DOHH2 (cell line): ENCODE measurements at regions not wholly inside any gene's neighbourhood (a gene's known extent, or its start where the extent isn't known, plus 50 kb on each side); places are given as distances from the start of the nearest gene placed in this dataset.
"Not testable (repeated sequence)": the region's sequence is repeated elsewhere in the genome, so short reads cannot be mapped to it uniquely, and the experiment has no call there.

Source experiments
- H3F3A ChIP-seq: fragments of 200-600 bp; sonication (generic), shearing (Covaris generic); 2 replicates; pipeline ENCODE4 v1.6.0; 2016; ENCODE audit warnings: antibody characterized with exemption, mild to moderate bottlenecking; ENCODE audit not compliant: control insufficient read depth, insufficient read depth
- H3K27ac ChIP-seq: fragments of 200-600 bp; sonication (generic); 2 replicates; pipeline ENCODE4 v1.5.1; 2014; ENCODE audit warnings: low read depth, mild to moderate bottlenecking, low read length, moderate library complexity
- H3K27me3 ChIP-seq: fragments of 200-600 bp; sonication (generic); 2 replicates; pipeline ENCODE4 v1.6.1; 2014; ENCODE audit warnings: mild to moderate bottlenecking, low read length, mixed read lengths; ENCODE audit not compliant: control insufficient read depth
- H3K36me3 ChIP-seq: fragments of 200-600 bp; sonication (generic); 2 replicates; pipeline ENCODE4 v1.6.1; 2014; ENCODE audit warnings: mild to moderate bottlenecking, low read length, moderate library complexity, mixed read lengths; ENCODE audit not compliant: control insufficient read depth
- H3K4me1 ChIP-seq: fragments of 200-600 bp; sonication (generic); 2 replicates; pipeline ENCODE4 v1.6.1; 2014; ENCODE audit warnings: mild to moderate bottlenecking, low read length, mixed read lengths; ENCODE audit not compliant: control insufficient read depth
- H3K4me2 ChIP-seq: fragments of 200-600 bp; sonication (generic); 2 replicates; pipeline ENCODE4 v1.6.0; 2014; ENCODE audit warnings: mild to moderate bottlenecking, low read length, moderate library complexity
- H3K4me3 ChIP-seq: fragments of 200-600 bp; sonication (generic); 2 replicates; pipeline ENCODE4 v1.5.1; 2014; ENCODE audit warnings: mild to moderate bottlenecking, low read length, mixed read lengths
- H3K79me2 ChIP-seq: fragments of 200-600 bp; sonication (generic); 2 replicates; pipeline ENCODE4 v1.6.1; 2014; ENCODE audit warnings: mild to moderate bottlenecking, low read length, mixed read lengths; ENCODE audit not compliant: control insufficient read depth
- H3K9me2 ChIP-seq: fragments of 200-600 bp; sonication (generic); replicated peaks from 2 replicates; pipeline ENCODE4 v1.6.1; 2014; ENCODE audit warnings: mild to moderate bottlenecking, low read length, mixed read lengths; ENCODE audit not compliant: control insufficient read depth
- H3K9me3 ChIP-seq: fragments of 200-600 bp; sonication (generic); 2 replicates; pipeline ENCODE4 v1.6.1; 2014; ENCODE audit warnings: antibody characterized with exemption, low read length, mixed read lengths; ENCODE audit not compliant: control insufficient read depth, insufficient read depth
- H4K20me1 ChIP-seq: fragments of 200-600 bp; sonication (generic); 2 replicates; pipeline ENCODE4 v1.6.0; 2014; ENCODE audit warnings: low read depth, mild to moderate bottlenecking, antibody characterized with exemption, low read length, moderate library complexity; ENCODE audit not compliant: control insufficient read depth, insufficient read depth
- CTCF ChIP-seq: fragments of 200-600 bp; sonication (generic); IDR thresholded peaks from one replicate; pipeline ENCODE4 v1.5.1; 2014; ENCODE audit warnings: antibody characterized with exemption, mild to moderate bottlenecking, low read depth, low read length; ENCODE audit not compliant: poor library complexity, severe bottlenecking
- EZH2phosphoT487 ChIP-seq: fragments of 200-600 bp; sonication (generic); IDR thresholded peaks from 2 replicates; pipeline ENCODE4 v1.6.1; 2017; ENCODE audit warnings: borderline replicate concordance, mild to moderate bottlenecking, antibody characterized with exemption, low read length, moderate library complexity, mixed read lengths

DNA sequence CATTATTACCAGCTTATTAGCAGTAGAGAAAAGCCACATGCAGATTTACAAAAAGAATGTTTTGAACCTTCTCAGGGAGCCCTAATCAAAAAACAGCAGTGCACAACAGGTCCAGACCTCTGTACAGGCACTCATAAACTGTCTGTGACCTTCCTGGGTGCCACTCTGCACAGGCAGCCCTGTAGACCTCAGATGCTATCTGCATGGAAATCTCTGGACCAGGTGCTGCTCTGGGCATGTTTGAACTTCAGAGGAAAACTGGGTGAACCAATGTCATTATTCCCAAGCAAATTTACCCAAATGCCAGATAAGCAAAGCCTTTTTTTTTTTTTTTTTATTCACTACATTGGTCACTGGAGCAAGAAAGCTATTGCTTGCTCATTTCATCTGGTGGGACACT is 104.2 kb downstream of the NPY start:
- Histone ChIP-seq H3K27me3 (peaks cover 18% of the 10 kb centered on the region; the same call in 1 of the 2 replicates), H3K4me3 (no peak overlapping the region), H3K79me2 (no peaks in the 10 kb centered on the region), H3K9me3 (no peaks in the 10 kb centered on the region), H3K36me3 (no peaks in the 10 kb centered on the region), H3K27ac (no peak overlapping the region), H4K20me1 (no peaks in the 10 kb centered on the region), H3K4me2 (no peak overlapping the region), H3F3A (no peaks in the 10 kb centered on the region), H3K9me2 (no peaks in the 10 kb centered on the region), H3K4me1 (no peaks in the 10 kb centered on the region)
- no peak for TF ChIP-seq EZH2phosphoT487
- TF ChIP-seq CTCF: no peak

DNA sequence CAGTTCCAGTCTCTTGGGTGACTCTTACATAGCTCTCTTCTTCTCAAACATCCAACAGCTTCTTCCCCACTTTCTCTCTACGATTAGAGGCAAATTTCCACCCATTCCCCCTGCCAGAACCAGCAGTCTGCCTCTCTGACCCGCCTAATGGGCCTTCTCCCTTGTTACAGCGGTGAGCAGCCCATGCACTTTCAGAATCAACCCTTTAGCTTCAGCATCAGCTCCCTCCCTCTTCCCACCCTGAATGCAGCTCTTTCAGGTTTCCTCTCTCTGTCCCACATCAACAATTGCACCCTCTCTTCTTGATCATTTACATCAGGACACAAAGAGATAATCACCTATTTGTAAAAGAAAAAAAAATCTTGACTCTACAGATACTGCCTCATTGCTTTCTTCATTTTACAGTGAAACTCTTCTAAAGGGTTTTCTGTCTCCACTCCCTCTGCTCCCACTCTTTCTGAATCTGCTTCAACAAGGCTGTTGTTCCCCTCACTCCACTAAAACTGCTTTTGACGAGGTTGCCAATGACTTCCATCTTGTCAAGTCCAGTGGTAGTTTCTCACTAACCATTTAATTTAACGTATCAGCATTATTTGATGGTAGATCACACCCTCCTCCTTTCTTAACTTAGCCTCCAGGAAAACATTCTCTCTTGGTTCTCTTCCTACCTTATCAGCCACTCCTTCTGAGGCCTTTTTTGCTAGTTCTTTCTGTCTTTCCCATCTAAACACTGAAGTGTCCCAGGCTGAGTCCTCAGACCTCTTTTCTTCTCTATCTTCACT is 106.6 kb downstream of the NPY start:
- Histone ChIP-seq H3K27ac (no peak overlapping the region), H3K27me3 (peaks cover 21% of the 10 kb centered on the region), H3K36me3 (no peaks in the 10 kb centered on the region), H4K20me1 (no peaks in the 10 kb centered on the region), H3K9me2 (no peaks in the 10 kb centered on the region), H3K9me3 (no peaks in the 10 kb centered on the region), H3K4me1 (no peaks in the 10 kb centered on the region), H3K4me3 (no peak overlapping the region), H3F3A (no peaks in the 10 kb centered on the region), H3K4me2 (no peak overlapping the region), H3K79me2 (no peaks in the 10 kb centered on the region)
- no peak for TF ChIP-seq EZH2phosphoT487
- TF ChIP-seq CTCF: no peak

DNA sequence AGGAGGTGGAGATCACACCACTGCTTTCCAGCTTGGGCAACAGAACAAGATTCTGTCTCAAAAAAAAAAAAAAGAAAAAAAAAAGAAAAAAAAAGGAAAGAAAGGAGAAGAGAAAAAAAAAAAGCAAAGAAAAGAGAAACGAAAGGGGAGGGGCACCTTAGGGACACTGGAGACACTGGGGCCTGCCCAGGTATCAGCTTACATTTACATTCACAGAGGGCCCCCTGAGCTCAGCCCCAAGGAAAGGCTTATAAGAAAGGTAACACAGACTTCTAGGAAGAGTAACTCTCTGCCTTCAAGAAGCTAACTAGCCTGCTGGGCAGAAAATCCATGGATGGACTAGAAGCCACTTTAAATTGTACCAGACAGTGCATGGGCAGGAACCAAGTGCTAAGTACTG is 108.8 kb downstream of the NPY start:
- Histone ChIP-seq H3K79me2 (no peaks in the 10 kb centered on the region), H3K4me2 (no peak overlapping the region), H3K9me2 (no peaks in the 10 kb centered on the region), H3F3A (no peaks in the 10 kb centered on the region), H3K36me3 (no peaks in the 10 kb centered on the region), H3K27me3 (peaks cover 18% of the 10 kb centered on the region), H3K4me3 (no peak overlapping the region), H3K9me3 (no peaks in the 10 kb centered on the region), H3K27ac (no peak overlapping the region), H3K4me1 (no peaks in the 10 kb centered on the region), H4K20me1 (no peaks in the 10 kb centered on the region)
- no peak for TF ChIP-seq EZH2phosphoT487

GRCh38 chr7:24395512-24395911 is 111.5 kb downstream of the NPY start:
- Histone ChIP-seq H3K27ac (no peak overlapping the region), H3K27me3 (peaks cover 15% of the 10 kb centered on the region), H3F3A (no peaks in the 10 kb centered on the region), H3K4me1 (no peaks in the 10 kb centered on the region), H3K9me3 (no peaks in the 10 kb centered on the region), H3K79me2 (no peaks in the 10 kb centered on the region), H4K20me1 (no peaks in the 10 kb centered on the region), H3K36me3 (no peaks in the 10 kb centered on the region), H3K9me2 (no peaks in the 10 kb centered on the region), H3K4me3 (no peak overlapping the region), H3K4me2 (no peak overlapping the region)
- TF ChIP-seq EZH2phosphoT487: no peak
- TF ChIP-seq CTCF: no peak

DNA sequence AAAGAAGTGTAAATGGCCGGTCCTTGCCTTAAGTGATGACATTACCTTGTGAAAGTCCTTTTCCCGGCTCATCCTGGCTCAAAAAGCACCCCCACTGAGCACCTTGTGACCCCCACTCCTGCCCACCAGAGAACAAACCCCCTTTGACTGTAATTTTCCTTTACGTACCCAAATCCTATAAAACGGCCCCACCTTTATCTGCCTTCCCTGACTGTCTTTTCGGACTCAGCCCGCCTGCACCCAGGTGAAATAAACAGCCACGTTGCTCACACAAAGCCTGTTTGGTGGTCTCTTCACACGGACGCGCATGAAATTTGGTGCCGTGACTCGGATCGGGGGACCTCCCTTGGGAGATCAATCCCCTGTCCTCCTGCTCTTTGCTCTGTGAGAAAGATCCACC is 112.4 kb downstream of the NPY start:
- H3K4me3 ChIP-seq, H3K4me2 ChIP-seq: not testable (repeated sequence)

More for the DNA sequence above, 112.4 kb downstream of the NPY start:
- H3K9me2 ChIP-seq, H3F3A ChIP-seq, H3K9me3 ChIP-seq, H3K79me2 ChIP-seq, H3K27me3 ChIP-seq, H3K4me1 ChIP-seq, H4K20me1 ChIP-seq, H3K36me3 ChIP-seq, H3K27ac ChIP-seq: not testable (repeated sequence)
